Ovary (tissue), 3 donors: ENCODE measurements at regions not wholly inside any gene's neighbourhood (a gene's known extent, or its start where the extent isn't known, plus 50 kb on each side); places are given as distances from the start of the nearest gene placed in this dataset.

Experiments
- POLR2A ChIP-seq: fragments of 450-650 bp; IDR thresholded peaks from one replicate; pipeline ENCODE4 v1.6.1; 2017; ENCODE audit warnings: antibody characterized with exemption, mild to moderate bottlenecking, moderate library complexity
- TF ChIP-seq, protein P1 (sequence below), 3 donors: fragments of 450-650 bp in 2 of 3; fragments of 200-600 bp in 1 of 3; IDR thresholded peaks; one replicate each; pipeline versions ENCODE4 v1.5.1 to v1.8.0; 2016 to 2022; ENCODE audit warnings: antibody characterized with exemption in 3 of 3, mild to moderate bottlenecking in 1 of 3
- donor health status: DM: no; HTN: no; CAD: no.

DNA sequence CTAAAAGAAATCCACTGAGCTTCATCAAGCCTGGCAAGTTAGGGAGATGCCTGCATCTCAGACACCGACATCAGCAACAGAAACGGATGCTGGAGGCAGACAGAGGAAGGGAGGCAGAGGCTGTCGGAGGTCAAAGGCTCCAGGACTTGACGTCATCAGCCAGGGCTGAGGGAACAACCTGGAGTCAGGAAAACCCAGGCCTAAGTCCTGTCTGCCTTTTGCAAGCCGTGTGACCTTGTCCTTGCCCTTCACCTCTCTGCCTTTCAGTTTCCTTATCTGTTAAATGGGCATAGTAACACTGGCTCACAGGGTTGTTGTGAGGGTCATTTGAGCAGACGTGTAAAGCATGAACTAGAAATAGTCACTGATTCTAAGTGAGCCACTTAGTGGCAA, 194.2 kb downstream of the BCL11B start:
- TF ChIP-seq, protein P1, sequence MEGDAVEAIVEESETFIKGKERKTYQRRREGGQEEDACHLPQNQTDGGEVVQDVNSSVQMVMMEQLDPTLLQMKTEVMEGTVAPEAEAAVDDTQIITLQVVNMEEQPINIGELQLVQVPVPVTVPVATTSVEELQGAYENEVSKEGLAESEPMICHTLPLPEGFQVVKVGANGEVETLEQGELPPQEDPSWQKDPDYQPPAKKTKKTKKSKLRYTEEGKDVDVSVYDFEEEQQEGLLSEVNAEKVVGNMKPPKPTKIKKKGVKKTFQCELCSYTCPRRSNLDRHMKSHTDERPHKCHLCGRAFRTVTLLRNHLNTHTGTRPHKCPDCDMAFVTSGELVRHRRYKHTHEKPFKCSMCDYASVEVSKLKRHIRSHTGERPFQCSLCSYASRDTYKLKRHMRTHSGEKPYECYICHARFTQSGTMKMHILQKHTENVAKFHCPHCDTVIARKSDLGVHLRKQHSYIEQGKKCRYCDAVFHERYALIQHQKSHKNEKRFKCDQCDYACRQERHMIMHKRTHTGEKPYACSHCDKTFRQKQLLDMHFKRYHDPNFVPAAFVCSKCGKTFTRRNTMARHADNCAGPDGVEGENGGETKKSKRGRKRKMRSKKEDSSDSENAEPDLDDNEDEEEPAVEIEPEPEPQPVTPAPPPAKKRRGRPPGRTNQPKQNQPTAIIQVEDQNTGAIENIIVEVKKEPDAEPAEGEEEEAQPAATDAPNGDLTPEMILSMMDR (IDR thresholded peaks at IDR 0.05), result no peak
- TF ChIP-seq POLR2A, result no peak
